OCI-LY1 (cell line): ENCODE measurements at regions not wholly inside any gene's neighbourhood (a gene's known extent, or its start where the extent isn't known, plus 50 kb on each side); places are given as distances from the start of the nearest gene placed in this dataset.
"Not testable (repeated sequence)": the region's sequence is repeated elsewhere in the genome, so short reads cannot be mapped to it uniquely, and the experiment has no call there.

Source experiments
- H2AFZ ChIP-seq: fragments of 200-600 bp; sonication (generic), shearing (Covaris generic); 2 replicates; pipeline ENCODE4 v1.6.0; 2014; ENCODE audit warnings: antibody characterized with exemption, mild to moderate bottlenecking, low read length
- H3F3A ChIP-seq: fragments of 200-600 bp; sonication (generic), shearing (Covaris generic); 2 replicates; pipeline ENCODE4 v1.6.0; 2014; ENCODE audit warnings: mild to moderate bottlenecking, antibody characterized with exemption, low read length, moderate library complexity; ENCODE audit not compliant: insufficient read depth
- H3K27ac ChIP-seq: fragments of 200-600 bp; sonication (generic); 2 replicates; pipeline ENCODE4 v1.5.1; 2014; ENCODE audit warnings: low read length, mixed run types, mild to moderate bottlenecking, low read depth; ENCODE audit not compliant: poor library complexity, severe bottlenecking
- H3K27me3 ChIP-seq: fragments of 200-600 bp; sonication (generic); 2 replicates; pipeline ENCODE4 v1.6.0; 2014; ENCODE audit warnings: antibody characterized with exemption, mild to moderate bottlenecking, low read length, moderate library complexity; ENCODE audit not compliant: insufficient read depth
- H3K36me3 ChIP-seq: fragments of 200-600 bp; sonication (generic); 2 replicates; pipeline ENCODE4 v1.6.1; 2014; ENCODE audit warnings: mild to moderate bottlenecking, antibody characterized with exemption, low read length, moderate library complexity, mixed read lengths; ENCODE audit not compliant: insufficient read depth
- H3K4me1 ChIP-seq: fragments of 200-600 bp; sonication (generic); 2 replicates; pipeline ENCODE4 v1.5.1; 2014; ENCODE audit warnings: mild to moderate bottlenecking, low read length, moderate library complexity; ENCODE audit not compliant: insufficient read depth, severe bottlenecking
- H3K4me2 ChIP-seq: fragments of 200-600 bp; sonication (generic), shearing (Covaris generic); 2 replicates; pipeline ENCODE4 v1.6.1; 2014; ENCODE audit warnings: low read length
- H3K4me3 ChIP-seq: fragments of 200-600 bp; sonication (generic); 2 replicates; pipeline ENCODE4 v1.5.1; 2014; ENCODE audit warnings: low read length, low read depth, mild to moderate bottlenecking, mixed read lengths; ENCODE audit not compliant: poor library complexity, severe bottlenecking
- H3K79me2 ChIP-seq: fragments of 200-600 bp; shearing (Covaris generic); 2 replicates; pipeline ENCODE4 v1.6.1; 2016; ENCODE audit warnings: mixed run types, low read length, mixed read lengths; ENCODE audit not compliant: insufficient read depth
- H3K9ac ChIP-seq: fragments of 200-600 bp; sonication (generic), shearing (Covaris generic); 2 replicates; pipeline ENCODE4 v1.6.1; 2014; ENCODE audit warnings: mild to moderate bottlenecking, low read length, mixed read lengths
- H3K9me2 ChIP-seq: fragments of 200-600 bp; sonication (generic), shearing (Covaris generic); 2 replicates; pipeline ENCODE4 v1.6.1; 2014; ENCODE audit warnings: low read depth, mild to moderate bottlenecking, low read length, mixed read lengths
- H3K9me3 ChIP-seq: fragments of 200-600 bp; shearing (Covaris generic); 2 replicates; pipeline ENCODE4 v1.6.1; 2014; ENCODE audit warnings: low read length, mixed read lengths
- H4K20me1 ChIP-seq: fragments of 200-600 bp; sonication (generic), shearing (Covaris generic); 2 replicates; pipeline ENCODE4 v1.6.0; 2016; ENCODE audit warnings: mild to moderate bottlenecking, low read length; ENCODE audit not compliant: insufficient read depth
- CTCF ChIP-seq: fragments of 200-600 bp; sonication (generic), shearing (Covaris generic); IDR thresholded peaks from 2 replicates; pipeline ENCODE4 v1.5.1; 2017; ENCODE audit warnings: mild to moderate bottlenecking, antibody characterized with exemption, low read length, moderate library complexity, mixed read lengths
- EZH2 ChIP-seq: fragments of 200-600 bp; sonication (generic), shearing (Covaris generic); IDR thresholded peaks from 2 replicates; pipeline ENCODE4 v1.8.0; 2017; ENCODE audit warnings: borderline replicate concordance, mixed run types, mild to moderate bottlenecking, antibody characterized with exemption, low read length, moderate library complexity, mixed read lengths

- H4K20me1 ChIP-seq, result no peaks in the 10 kb centered on the region
- H3K9ac ChIP-seq, result no peak overlapping the region
- no peaks in the 10 kb centered on the region for H3F3A ChIP-seq
- no peaks in the 10 kb centered on the region for H3K79me2 ChIP-seq
- H3K4me1 ChIP-seq, result no peaks in the 10 kb centered on the region
- no peak overlapping the region for H3K4me2 ChIP-seq
- TF ChIP-seq EZH2 (no peak), CTCF (no peak)
- H3K9me2 ChIP-seq, result no peaks in the 10 kb centered on the region
- no peak overlapping the region for H2AFZ ChIP-seq
- no peaks in the 10 kb centered on the region for H3K9me3 ChIP-seq
- H3K4me3 ChIP-seq, result no peak overlapping the region
- no peaks in the 10 kb centered on the region for H3K27me3 ChIP-seq
- no peak overlapping the region for H3K27ac ChIP-seq
- no peaks in the 10 kb centered on the region for H3K36me3 ChIP-seq
These were observed 259.0 kb upstream of the RGMA start for GRCh38 chr15:93347986-93348385.

GRCh38 chr15:93345981-93346380 lies 257.0 kb upstream of the RGMA start:
- H3K36me3 ChIP-seq, result no peaks in the 10 kb centered on the region
- no peaks in the 10 kb centered on the region for H4K20me1 ChIP-seq
- H3K4me3 ChIP-seq, result no peak overlapping the region
- no peaks in the 10 kb centered on the region for H3K4me1 ChIP-seq
- no peak overlapping the region for H2AFZ ChIP-seq
- no peak overlapping the region for H3K27ac ChIP-seq
- H3K4me2 ChIP-seq, result no peak overlapping the region
- TF ChIP-seq CTCF, result no peak
- TF ChIP-seq EZH2, result no peak
- H3F3A ChIP-seq, result no peaks in the 10 kb centered on the region
- no peaks in the 10 kb centered on the region for H3K27me3 ChIP-seq
- H3K9me3 ChIP-seq, result no peaks in the 10 kb centered on the region
- no peaks in the 10 kb centered on the region for H3K79me2 ChIP-seq
- no peak overlapping the region for H3K9ac ChIP-seq
- no peaks in the 10 kb centered on the region for H3K9me2 ChIP-seq

- H3F3A ChIP-seq, H3K9me2 ChIP-seq, H3K9ac ChIP-seq, H4K20me1 ChIP-seq, H3K79me2 ChIP-seq, H3K36me3 ChIP-seq, H3K27ac ChIP-seq, H2AFZ ChIP-seq, H3K4me2 ChIP-seq, H3K4me3 ChIP-seq, H3K4me1 ChIP-seq, H3K9me3 ChIP-seq, H3K27me3 ChIP-seq: not testable (repeated sequence)
These were observed 254.4 kb upstream of the RGMA start for GRCh38 chr15:93343402-93343801.

GRCh38 chr15:93341164-93341563 lies 252.2 kb upstream of the RGMA start:
- no peaks in the 10 kb centered on the region for H3K27me3 ChIP-seq
- TF ChIP-seq EZH2, result no peak
- TF ChIP-seq CTCF, result no peak
- H3K27ac ChIP-seq, result no peak overlapping the region
- no peak overlapping the region for H3K9ac ChIP-seq
- H4K20me1 ChIP-seq, result no peaks in the 10 kb centered on the region
- no peaks in the 10 kb centered on the region for H3K9me3 ChIP-seq
- no peak overlapping the region for H2AFZ ChIP-seq
- H3K9me2 ChIP-seq, result no peaks in the 10 kb centered on the region
- H3K4me3 ChIP-seq, result no peak overlapping the region
- H3F3A ChIP-seq, result no peaks in the 10 kb centered on the region
- no peak overlapping the region for H3K4me2 ChIP-seq
- no peaks in the 10 kb centered on the region for H3K79me2 ChIP-seq
- H3K36me3 ChIP-seq, result no peaks in the 10 kb centered on the region
- H3K4me1 ChIP-seq, result no peaks in the 10 kb centered on the region
